Astrocyte (in vitro differentiated cells and primary cell): ENCODE measurements at regions not wholly inside any gene's neighbourhood (a gene's known extent, or its start where the extent isn't known, plus 50 kb on each side); places are given as distances from the start of the nearest gene placed in this dataset.

Source experiments
- DNase-seq: peaks from one replicate; pipeline ENCODE4 v3.0.0-alpha.2; 2010; ENCODE audit warnings: low read depth
- FAIRE-seq: peaks from 2 replicates; lab custom pipeline; 2011; peaks lifted over from hg19 to GRCh38; lab: Jason Lieb, UNC
- H2AFZ ChIP-seq: 2 replicates; pipeline ENCODE4 v1.6.0; 2012; ENCODE audit warnings: low read depth, low read length, inconsistent platforms
- H3K27ac ChIP-seq: 2 replicates; pipeline ENCODE4 v1.5.1; 2011; ENCODE audit warnings: low read depth, low read length, inconsistent platforms
- H3K27me3 ChIP-seq: 2 replicates; pipeline ENCODE4 v1.6.0; 2011; ENCODE audit warnings: low read length, inconsistent platforms; ENCODE audit not compliant: insufficient read depth
- H3K36me3 ChIP-seq: 2 replicates; pipeline ENCODE4 v1.5.1; 2011; ENCODE audit warnings: low read length, inconsistent platforms; ENCODE audit not compliant: insufficient read depth
- H3K4me1 ChIP-seq: 2 replicates; pipeline ENCODE4 v1.5.1; 2011; ENCODE audit warnings: low read length, inconsistent platforms; ENCODE audit not compliant: insufficient read depth
- H3K4me2 ChIP-seq: 2 replicates; pipeline ENCODE4 v1.6.0; 2012; ENCODE audit warnings: low read length, inconsistent platforms
- H3K4me3 ChIP-seq: 2 replicates; pipeline ENCODE4 v1.5.1; 2011; ENCODE audit warnings: low read depth, mild to moderate bottlenecking, low read length, inconsistent platforms; ENCODE audit not compliant: insufficient read depth
- H3K79me2 ChIP-seq: 2 replicates; pipeline ENCODE4 v1.6.0; 2012; ENCODE audit warnings: mild to moderate bottlenecking, low read length, inconsistent platforms; ENCODE audit not compliant: insufficient read depth
- H3K9ac ChIP-seq: 2 replicates; pipeline ENCODE4 v1.6.0; 2012; ENCODE audit warnings: mild to moderate bottlenecking, low read length, inconsistent platforms
- H3K9me3 ChIP-seq: 2 replicates; pipeline ENCODE4 v1.5.1; 2012; ENCODE audit warnings: low read depth, mild to moderate bottlenecking, low read length, inconsistent platforms; ENCODE audit not compliant: insufficient read depth
- H4K20me1 ChIP-seq: 2 replicates; pipeline ENCODE4 v1.6.0; 2012; ENCODE audit warnings: low read length, inconsistent platforms; ENCODE audit not compliant: insufficient read depth
- H3K27ac Mint-ChIP-seq: one replicate; pipeline ENCODE4 v1.8.0; 2021; ENCODE audit warnings: mild to moderate bottlenecking, mixed read lengths; ENCODE audit not compliant: unreplicated experiment
- H3K27me3 Mint-ChIP-seq: one replicate; pipeline ENCODE4 v1.8.0; 2021; ENCODE audit warnings: low read depth, mixed read lengths; ENCODE audit not compliant: unreplicated experiment
- H3K36me3 Mint-ChIP-seq: one replicate; pipeline ENCODE4 v1.8.0; 2021; ENCODE audit warnings: low read depth, mixed read lengths; ENCODE audit not compliant: unreplicated experiment
- H3K4me1 Mint-ChIP-seq: one replicate; pipeline ENCODE4 v1.8.0; 2021; ENCODE audit warnings: low read depth, mixed read lengths; ENCODE audit not compliant: unreplicated experiment
- H3K4me3 Mint-ChIP-seq: one replicate; pipeline ENCODE4 v1.8.0; 2021; ENCODE audit warnings: mild to moderate bottlenecking, moderate library complexity, mixed read lengths; ENCODE audit not compliant: unreplicated experiment
- H3K9me3 Mint-ChIP-seq: one replicate; pipeline ENCODE4 v1.8.0; 2021; ENCODE audit warnings: mild to moderate bottlenecking, mixed read lengths; ENCODE audit not compliant: unreplicated experiment
- CTCF ChIP-seq: IDR thresholded peaks from 2 replicates; pipeline ENCODE4 v1.5.1; 2011; ENCODE audit warnings: low read depth, mild to moderate bottlenecking, inconsistent platforms, low read length, moderate library complexity; ENCODE audit not compliant: insufficient read depth
- EZH2 ChIP-seq: IDR thresholded peaks from 2 replicates; pipeline ENCODE4 v1.6.1; 2012; ENCODE audit warnings: mild to moderate bottlenecking, low read length, inconsistent platforms; ENCODE audit not compliant: insufficient read depth

GRCh38 chr10:130255777-130256176, 119.6 kb downstream of the GLRX3 start:
- FAIRE-seq = no peak
- H3K27ac ChIP-seq = no peak overlapping the region
- H3K4me1 ChIP-seq = no peaks in the 10 kb centered on the region
- H3K4me2 ChIP-seq = no peak overlapping the region
- no peaks in the 10 kb centered on the region for H3K27me3 ChIP-seq
- Mint-ChIP-seq H3K4me1 (no peaks in the 10 kb centered on the region), H3K4me3 (no peak overlapping the region), H3K27me3 (no peaks in the 10 kb centered on the region), H3K36me3 (peaks cover 5% of the 10 kb centered on the region), H3K27ac (no peak overlapping the region), H3K9me3 (peaks cover 22% of the 10 kb centered on the region)
- no peak for TF ChIP-seq CTCF
- no peak for TF ChIP-seq EZH2
- H3K9me3 ChIP-seq = peaks cover 5% of the 10 kb centered on the region
- no peak overlapping the region for H3K9ac ChIP-seq
- H3K4me3 ChIP-seq = no peak overlapping the region
- H3K79me2 ChIP-seq = no peaks in the 10 kb centered on the region
- H4K20me1 ChIP-seq = no peaks in the 10 kb centered on the region
- DNase-seq = no peak
- no peak overlapping the region for H2AFZ ChIP-seq
- no peaks in the 10 kb centered on the region for H3K36me3 ChIP-seq

- no peak overlapping the region for H3K9ac ChIP-seq
- no peak overlapping the region for H3K27ac ChIP-seq
- FAIRE-seq = no peak
- TF ChIP-seq EZH2 (no peak), CTCF (no peak)
- no peak overlapping the region for H3K27ac Mint-ChIP-seq
- no peak overlapping the region for H2AFZ ChIP-seq
- peaks cover 3% of the 10 kb centered on the region for H3K36me3 Mint-ChIP-seq
- no peaks in the 10 kb centered on the region for H3K27me3 Mint-ChIP-seq
- H3K4me1 ChIP-seq = no peaks in the 10 kb centered on the region
- no peaks in the 10 kb centered on the region for H3K79me2 ChIP-seq
- H3K36me3 ChIP-seq = no peaks in the 10 kb centered on the region
- peaks cover 22% of the 10 kb centered on the region for H3K9me3 Mint-ChIP-seq
- no peak for DNase-seq
- no peak overlapping the region for H3K4me3 ChIP-seq
- peaks cover 7% of the 10 kb centered on the region for H3K9me3 ChIP-seq
- no peaks in the 10 kb centered on the region for H4K20me1 ChIP-seq
- no peaks in the 10 kb centered on the region for H3K4me1 Mint-ChIP-seq
- no peaks in the 10 kb centered on the region for H3K27me3 ChIP-seq
- no peak overlapping the region for H3K4me3 Mint-ChIP-seq
- no peak overlapping the region for H3K4me2 ChIP-seq
Observed at GRCh38 chr10:130257897-130258296, 121.7 kb downstream of the GLRX3 start.

- peaks cover 31% of the 10 kb centered on the region for H3K9me3 Mint-ChIP-seq
Observed at GRCh38 chr10:130259380-130259779, 123.2 kb downstream of the GLRX3 start.

More at GRCh38 chr10:130259380-130259779, 123.2 kb downstream of the GLRX3 start:
- Mint-ChIP-seq H3K4me3 (no peak overlapping the region), H3K4me1 (no peaks in the 10 kb centered on the region), H3K36me3 (peaks cover 3% of the 10 kb centered on the region), H3K27me3 (no peaks in the 10 kb centered on the region), H3K27ac (no peak overlapping the region)
- H3K27ac ChIP-seq = no peak overlapping the region
- H3K79me2 ChIP-seq = no peaks in the 10 kb centered on the region
- no peaks in the 10 kb centered on the region for H3K27me3 ChIP-seq
- DNase-seq = no peak
- H4K20me1 ChIP-seq = no peaks in the 10 kb centered on the region
- no peak overlapping the region for H2AFZ ChIP-seq
- no peak overlapping the region for H3K9ac ChIP-seq
- no peaks in the 10 kb centered on the region for H3K36me3 ChIP-seq
- H3K9me3 ChIP-seq = peaks cover 12% of the 10 kb centered on the region
- H3K4me2 ChIP-seq = no peak overlapping the region
- FAIRE-seq = no peak
- TF ChIP-seq CTCF (no peak), EZH2 (no peak)
- no peaks in the 10 kb centered on the region for H3K4me1 ChIP-seq
- H3K4me3 ChIP-seq = no peak overlapping the region
